Glutamatergic neuron (in vitro differentiated cells): ENCODE measurements at regions not wholly inside any gene's neighbourhood (a gene's known extent, or its start where the extent isn't known, plus 50 kb on each side); places are given as distances from the start of the nearest gene placed in this dataset.

Experiments
- DNase-seq: peaks from one replicate; pipeline ENCODE4 v3.0.0; 2022
- H3K27ac Mint-ChIP-seq: one replicate; pipeline ENCODE4 v1.8.0; 2020; ENCODE audit warnings: mild to moderate bottlenecking, mixed read lengths, inconsistent platforms; ENCODE audit not compliant: unreplicated experiment
- H3K27me3 Mint-ChIP-seq: one replicate; pipeline ENCODE4 v1.8.0; 2020; ENCODE audit warnings: mild to moderate bottlenecking, moderate library complexity, mixed read lengths, inconsistent platforms; ENCODE audit not compliant: unreplicated experiment
- H3K36me3 Mint-ChIP-seq: one replicate; pipeline ENCODE4 v1.8.0; 2020; ENCODE audit warnings: mild to moderate bottlenecking, mixed read lengths, inconsistent platforms; ENCODE audit not compliant: unreplicated experiment
- H3K4me1 Mint-ChIP-seq: one replicate; pipeline ENCODE4 v1.8.0; 2020; ENCODE audit warnings: mild to moderate bottlenecking, low read depth, mixed read lengths, inconsistent platforms; ENCODE audit not compliant: unreplicated experiment
- H3K4me3 Mint-ChIP-seq: one replicate; pipeline ENCODE4 v1.8.0; 2020; ENCODE audit warnings: mild to moderate bottlenecking, mixed read lengths, inconsistent platforms; ENCODE audit not compliant: unreplicated experiment
- H3K9me3 Mint-ChIP-seq: one replicate; pipeline ENCODE4 v1.8.0; 2020; ENCODE audit warnings: mild to moderate bottlenecking, moderate library complexity, mixed read lengths, inconsistent platforms; ENCODE audit not compliant: unreplicated experiment
- CTCF ChIP-seq: fragments of 200-600 bp; sonication (generic); IDR thresholded peaks from one replicate; pipeline ENCODE4 v1.5.0; 2021; ENCODE audit not compliant: partially characterized antibody, unreplicated experiment

- no peaks in the 10 kb centered on the region for H3K4me1 Mint-ChIP-seq
- no peak overlapping the region for H3K4me3 Mint-ChIP-seq
- H3K27me3 Mint-ChIP-seq: no peaks in the 10 kb centered on the region
- no peak overlapping the region for H3K27ac Mint-ChIP-seq
- no peaks in the 10 kb centered on the region for H3K9me3 Mint-ChIP-seq
- no peaks in the 10 kb centered on the region for H3K36me3 Mint-ChIP-seq
- DNase-seq: no peak
- no peak for TF ChIP-seq CTCF
Observed at GRCh38 chrX:121114691-121115090, 67.3 kb downstream of the GLUD2 start.

GRCh38 chrX:121120690-121121605 is 73.5 kb downstream of the GLUD2 start:
- TF ChIP-seq CTCF: no peak
- Mint-ChIP-seq H3K27ac (no peak overlapping the region), H3K9me3 (no peaks in the 10 kb centered on the region), H3K27me3 (no peaks in the 10 kb centered on the region), H3K36me3 (no peaks in the 10 kb centered on the region), H3K4me3 (no peak overlapping the region), H3K4me1 (no peaks in the 10 kb centered on the region)
- no peak for DNase-seq

GRCh38 chrX:121122332-121122731 is 74.9 kb downstream of the GLUD2 start:
- no peaks in the 10 kb centered on the region for H3K36me3 Mint-ChIP-seq
- DNase-seq: no peak
- no peak overlapping the region for H3K27ac Mint-ChIP-seq
- no peaks in the 10 kb centered on the region for H3K9me3 Mint-ChIP-seq
- H3K4me1 Mint-ChIP-seq: no peaks in the 10 kb centered on the region
- TF ChIP-seq CTCF: no peak
- H3K27me3 Mint-ChIP-seq: no peaks in the 10 kb centered on the region
- no peak overlapping the region for H3K4me3 Mint-ChIP-seq

GRCh38 chrX:121128925-121129877 is 81.8 kb downstream of the GLUD2 start:
- Mint-ChIP-seq H3K36me3 (no peaks in the 10 kb centered on the region), H3K27me3 (no peaks in the 10 kb centered on the region), H3K4me1 (no peaks in the 10 kb centered on the region), H3K27ac (no peak overlapping the region), H3K4me3 (no peak overlapping the region), H3K9me3 (no peaks in the 10 kb centered on the region)
- DNase-seq: no peak
- TF ChIP-seq CTCF: no peak
